Aorta (tissue), 5 donors: ENCODE measurements at regions not wholly inside any gene's neighbourhood (a gene's known extent, or its start where the extent isn't known, plus 50 kb on each side); places are given as distances from the start of the nearest gene placed in this dataset.

Experiments used
- ATAC-seq: fragments of 200-7000 bp; cut with Tn5 transposase; one replicate; pipeline ENCODE4 v1.9.1; 2022; ENCODE audit warnings: moderate library complexity; ENCODE audit not compliant: low FRiP score
- DNase-seq, 2 donors: peaks; one replicate each; pipeline ENCODE4 v3.0.0-alpha.2; 2020
- H3K27ac ChIP-seq, 2 donors: one replicate each; pipeline ENCODE4 v1.5.1; 2013; ENCODE audit warnings: low read length in 2 of 2, mild to moderate bottlenecking in 2 of 2, moderate library complexity in 2 of 2, control low read depth in 1 of 2, inconsistent platforms in 1 of 2, low read depth in 1 of 2
- H3K27me3 ChIP-seq, 2 donors: one replicate each; pipeline ENCODE4 v1.6.1; 2013; ENCODE audit warnings: control low read depth in 1 of 2, low read length in 1 of 2, mild to moderate bottlenecking in 1 of 2, moderate library complexity in 1 of 2; ENCODE audit not compliant: insufficient read depth in 2 of 2, control insufficient read depth in 1 of 2
- H3K36me3 ChIP-seq, 2 donors: one replicate each; pipeline ENCODE4 v1.6.1; 2013; ENCODE audit warnings: control low read depth in 1 of 2, low read length in 1 of 2, mild to moderate bottlenecking in 1 of 2; ENCODE audit not compliant: insufficient read depth in 2 of 2, control insufficient read depth in 1 of 2
- H3K4me1 ChIP-seq, 2 donors: one replicate each; pipeline ENCODE4 v1.6.1; 2013; ENCODE audit warnings: low read length in 2 of 2, control low read depth in 1 of 2, mild to moderate bottlenecking in 1 of 2, moderate library complexity in 1 of 2; ENCODE audit not compliant: insufficient read depth in 2 of 2, control insufficient read depth in 1 of 2
- H3K4me3 ChIP-seq, 2 donors: one replicate each; pipeline ENCODE4 v1.5.1; 2013; ENCODE audit warnings: low read length in 2 of 2, control low read depth in 1 of 2, mild to moderate bottlenecking in 1 of 2
- H3K9me3 ChIP-seq: one replicate; pipeline ENCODE4 v1.6.1; 2013; ENCODE audit warnings: mild to moderate bottlenecking, low read length; ENCODE audit not compliant: control insufficient read depth
- WGBS, 2 donors: extraction: QIAGEN DNeasy Blood & Tissue Kit; methylation state at CpG; one replicate each; pipeline ENCODE4 v1.1.7; 2013; 5-methylcytosine and 5-hydroxymethylcytosine counted together
- intact Hi-C, 2 donors: fragments of 100-400 bp; cut with DNase I; formaldehyde crosslinking; loops; one replicate each; pipeline versions ENCODE4 v1.14.2 to v1.15.0; 2022
- microRNA-seq, 2 donors: library from miRNA; unstranded; fragments of <30 nt; microRNA quantifications; one replicate each; pipeline ENCODE4 v1.2.0, GENCODE V29; 2020
- donor health status: healthy with polysubstance abuse.
- donor health status: Bipolar disorder and iron deficiency.
- donor health status: DM: no; HTN: no; CAD: no.
- donor health status: DM: no; HTN: no; CAD: no.
- donor health status: DM: yes; HTN: yes; CAD: no.

DNA sequence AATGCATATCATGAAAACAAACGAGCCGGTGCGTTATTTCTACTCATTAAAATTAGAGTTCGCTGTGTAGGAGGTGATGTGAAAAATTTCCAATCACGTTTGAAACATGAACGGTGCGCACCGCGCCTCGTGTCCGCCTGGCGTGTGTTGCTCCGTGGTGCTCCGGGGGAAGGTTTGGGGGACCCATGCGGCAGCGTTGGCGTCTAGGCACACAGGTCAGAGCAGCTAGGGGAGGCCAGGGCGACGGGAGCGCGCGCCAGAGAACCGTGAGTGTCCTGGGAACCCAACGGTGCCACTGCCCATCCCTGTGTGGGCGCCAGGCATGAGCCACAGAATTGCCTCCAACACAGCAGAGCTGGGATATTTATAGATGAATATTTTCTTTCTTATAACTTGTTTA lies 70.6 kb upstream of the ADARB2 start:
- no peaks in the 10 kb centered on the region for H3K9me3 ChIP-seq
- H3K4me1 ChIP-seq, result no peaks in the 10 kb centered on the region
- intact Hi-C loops, result no loop called here
- ATAC-seq (no peak), DNase-seq (no peak)
- H3K27me3 ChIP-seq, result no peaks in the 10 kb centered on the region
- no peaks in the 10 kb centered on the region for H3K36me3 ChIP-seq
- 85 to 89% methylated on average over 25 of the region's 25 CpGs for WGBS, 2 donors
- no peak overlapping the region for H3K4me3 ChIP-seq
- no peak overlapping the region for H3K27ac ChIP-seq

DNA sequence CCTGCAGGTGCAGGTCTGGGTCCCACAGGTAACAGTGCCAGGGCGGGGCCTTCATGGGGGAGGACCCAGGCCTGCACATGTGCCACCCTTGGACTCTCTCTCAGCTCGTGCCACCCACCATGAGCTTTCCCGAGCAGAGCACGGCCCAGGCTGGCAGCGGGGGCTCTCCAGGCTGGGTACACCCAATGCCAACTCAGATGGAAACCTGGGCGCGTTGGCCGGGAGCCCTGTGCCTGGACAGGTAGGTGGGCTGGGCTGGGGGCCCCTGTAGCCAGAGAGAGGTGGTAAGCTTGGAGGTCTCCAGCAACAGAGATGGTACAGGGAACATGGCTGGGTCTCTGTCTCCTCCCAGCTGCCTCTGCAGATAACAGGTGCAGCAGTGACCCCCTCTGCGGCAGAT lies 69.9 kb upstream of the ADARB2 start:
- WGBS, 2 donors, result 86 to 88% methylated on average over 9 of the region's 9 CpGs
- intact Hi-C loops, result no loop called here

GRCh38 chr10:1802413-1802812 lies 65.1 kb upstream of the ADARB2 start:
- DNase-seq (no peak), ATAC-seq (no peak)
- Histone ChIP-seq H3K4me3 (no peak overlapping the region), H3K27ac (no peak overlapping the region), H3K4me1 (no peaks in the 10 kb centered on the region), H3K27me3 (no peaks in the 10 kb centered on the region), H3K36me3 (no peaks in the 10 kb centered on the region), H3K9me3 (peaks cover 5% of the 10 kb centered on the region)
- intact Hi-C loops, result no loop called here
- WGBS, 2 donors, result 86 to 93% methylated on average over 2 of the region's 2 CpGs

More for the DNA sequence above, 69.9 kb upstream of the ADARB2 start:
- Histone ChIP-seq H3K9me3 (no peaks in the 10 kb centered on the region), H3K27me3 (no peaks in the 10 kb centered on the region), H3K4me3 (no peak overlapping the region), H3K36me3 (no peaks in the 10 kb centered on the region), H3K27ac (no peak overlapping the region), H3K4me1 (no peaks in the 10 kb centered on the region)
- DNase-seq (no peak), ATAC-seq (no peak)

DNA sequence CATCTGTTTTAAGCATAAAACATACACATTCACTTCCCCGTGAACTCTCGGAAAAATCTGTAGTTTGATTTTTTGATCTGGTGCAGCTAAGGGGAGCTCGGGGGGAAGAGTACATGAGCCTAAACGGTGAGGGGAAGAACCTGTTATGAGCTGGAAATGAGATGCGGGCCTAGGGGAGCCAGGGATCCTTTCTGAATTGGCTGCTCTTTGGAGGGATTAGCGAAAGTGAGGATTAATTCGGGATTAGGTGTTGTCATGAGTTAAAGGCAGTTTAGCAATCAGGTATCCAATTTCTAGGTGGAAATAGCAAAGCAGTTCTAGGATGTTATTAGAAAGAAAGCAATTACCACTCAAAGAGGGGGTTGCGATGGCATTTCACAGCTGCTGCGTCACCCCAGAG lies 51.1 kb upstream of the ADARB2 start:
- no peaks in the 10 kb centered on the region for H3K9me3 ChIP-seq
- no peak overlapping the region for H3K27ac ChIP-seq
- DNase-seq (no peak), ATAC-seq (no peak)
- no peaks in the 10 kb centered on the region for H3K36me3 ChIP-seq
- H3K4me3 ChIP-seq, result no peak overlapping the region
- H3K27me3 ChIP-seq, result no peaks in the 10 kb centered on the region
- 67 to 74% methylated on average over 9 of the region's 9 CpGs for WGBS, 2 donors
- H3K4me1 ChIP-seq, result no peaks in the 10 kb centered on the region
- intact Hi-C loops, result no loop called here

Small RNA genes in the stretch of these regions (microRNA-seq; reads per million reads assigned to microRNA genes)
- gene MIR6072, result 0 reads per million in 2 donors
